ENCODE measurements at regions not wholly inside any gene's neighbourhood (a gene's known extent, or its start where the extent isn't known, plus 50 kb on each side); places are given as distances from the start of the nearest gene placed in this dataset.

GRCh38 chr22:49148895-49149418 is 678.7 kb downstream of the BRD1 start:
- no peak overlapping the region for H3K56ac ChIP-seq (ENCODE audit: extremely low read depth, insufficient read depth, low read length)
- H3K23ac ChIP-seq (ENCODE audit: low read depth, low read length) = no peak overlapping the region
- 0% methylated on average over 1 of the region's 10 CpGs; no CpG with 5 or more reads in 1 of the 2 experiments for WGBS, 2 experiments (ENCODE audit: extremely low coverage in 2 of 2, insufficient read length in 1 of 2)
- H3K9me1 ChIP-seq (ENCODE audit: insufficient read depth, low read length) = no peaks in the 10 kb centered on the region
- BruUV-seq (replicated peaks) = no TSS peak
- H2BK15ac ChIP-seq (ENCODE audit: low read depth, low read length) = no peak overlapping the region
- no peak overlapping the region for H2AK9ac ChIP-seq (replicated peaks; ENCODE audit: low read depth, low read length, poor library complexity)
- H3K4me3 ChIP-seq (ENCODE audit: insufficient read depth, low read depth, low read length) = no peak overlapping the region
- H3K27me3 ChIP-seq (ENCODE audit: control insufficient read depth, insufficient read depth, low read length) = no peaks in the 10 kb centered on the region
- no peak overlapping the region for H3K4me2 ChIP-seq (ENCODE audit: low read depth, low read length)
- TF ChIP-seq FOS (IDR thresholded peaks at IDR 0.05; ENCODE audit: low read depth, low read length) = no peak
- dilution Hi-C loops (cut with HindIII; ENCODE audit: low sequenced_read_pairs, unreplicated experiment) (no loop called here), in situ Hi-C loops (cut with MboI; ENCODE audit: low sequenced_read_pairs) (no loop called here), intact Hi-C loops (cut with micrococcal nuclease) (no loop called here)
- CTCF ChIA-PET = no interaction called here
- no peak overlapping the region for H2BK5ac ChIP-seq (ENCODE audit: low read depth, low read length, poor library complexity, severe bottlenecking)
- H3K36me3 ChIP-seq (ENCODE audit: control insufficient read depth, insufficient read depth, low read length) = no peaks in the 10 kb centered on the region
- no peaks in the 10 kb centered on the region for H4K20me1 ChIP-seq (ENCODE audit: insufficient read depth, low read length)
- no peak overlapping the region for H3K9ac ChIP-seq (ENCODE audit: low read depth, low read length)
- H2AFZ ChIP-seq (replicated peaks; ENCODE audit: low read length, poor library complexity) = no peak overlapping the region
- H4K5ac ChIP-seq (ENCODE audit: low read depth, low read length) = no peak overlapping the region
- no peak overlapping the region for H2AK5ac ChIP-seq (ENCODE audit: low read depth, low read length)
- no peak overlapping the region for H3K4ac ChIP-seq (ENCODE audit: low read depth, low read length)
- no peaks in the 10 kb centered on the region for H3K79me1 ChIP-seq (ENCODE audit: low read depth in 1 of 2, low read length in 2 of 2)
- no peak overlapping the region for H2BK20ac ChIP-seq (ENCODE audit: low read depth, low read length)
- H3K14ac ChIP-seq (replicated peaks; ENCODE audit: low read depth, low read length) = no peak overlapping the region
- H3K9me3 ChIP-seq (ENCODE audit: control insufficient read depth, insufficient read depth, low read length) = peaks cover 59% of the 10 kb centered on the region
- POLR2A ChIA-PET (ENCODE audit: unreplicated experiment) = no interaction called here
- no peak for ATAC-seq (ENCODE audit: low read depth)
- no peak overlapping the region for H4K8ac ChIP-seq (ENCODE audit: low read depth in 2 of 2, low read length in 2 of 2)
- no peaks in the 10 kb centered on the region for H3K4me1 ChIP-seq (ENCODE audit: control insufficient read depth, insufficient read depth, low read length)
- H3K27ac ChIP-seq (ENCODE audit: insufficient read depth, low read length) = no peak overlapping the region
- H2BK120ac ChIP-seq (ENCODE audit: low read depth, low read length) = no peak overlapping the region
- no peak for DNase-seq
- no peak overlapping the region for H3K18ac ChIP-seq (ENCODE audit: low read depth, low read length)
- H4K91ac ChIP-seq (ENCODE audit: insufficient read depth, low read depth, low read length) = no peak overlapping the region

Data from IMR-90 (cell line).